NOMO-1 treated with dmso at 0.1 percent for 144 hours (cell line): ENCODE measurements at regions not wholly inside any gene's neighbourhood (a gene's known extent, or its start where the extent isn't known, plus 50 kb on each side); places are given as distances from the start of the nearest gene placed in this dataset.

ENCODE experiments used
- DNase-seq: peaks from one replicate; lab custom pipeline; 2025; ENCODE audit not compliant: unreplicated experiment; lab: John Stamatoyannopoulos, UW

DNA sequence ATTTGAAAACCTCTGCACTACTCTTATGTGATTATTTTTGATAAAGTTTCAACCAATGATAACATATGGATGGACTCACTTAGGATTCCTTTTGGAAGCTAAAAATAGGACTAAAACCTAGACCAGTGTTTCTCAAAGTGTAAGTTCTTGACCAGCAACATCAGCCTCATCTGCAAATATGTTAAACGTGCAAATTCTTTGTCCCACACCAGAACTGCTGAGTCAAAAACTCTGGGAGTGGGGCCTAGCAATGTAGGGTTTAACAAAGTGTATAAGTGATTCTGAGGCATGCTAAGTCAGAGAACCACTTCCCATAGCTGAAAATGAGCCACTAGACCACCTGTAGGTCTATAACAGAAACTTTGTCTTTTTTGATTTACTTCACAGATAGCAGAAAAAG is 1247.2 kb upstream of the PIK3C3 start:
- DNase-seq, result no peak

DNA sequence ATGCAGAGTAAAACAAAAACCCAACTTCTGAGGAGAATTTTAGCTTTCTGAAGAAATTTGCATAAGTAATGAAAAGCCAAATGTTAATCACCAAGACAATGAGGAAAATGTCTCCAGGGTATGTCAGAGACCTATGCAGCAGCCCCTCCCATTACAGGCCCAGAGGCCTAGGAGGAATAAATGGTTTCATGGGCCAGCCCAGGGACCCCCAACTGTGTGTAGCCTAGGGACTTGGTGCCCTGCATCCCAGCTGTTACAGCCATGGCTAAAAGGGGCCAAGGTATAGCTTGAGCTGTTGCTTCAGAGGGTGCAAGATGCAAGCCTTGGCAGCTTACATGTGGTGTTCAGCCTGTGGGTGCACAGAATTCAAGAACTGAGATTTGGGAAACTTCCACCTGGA is 1256.9 kb upstream of the PIK3C3 start:
- no peak for DNase-seq

DNA sequence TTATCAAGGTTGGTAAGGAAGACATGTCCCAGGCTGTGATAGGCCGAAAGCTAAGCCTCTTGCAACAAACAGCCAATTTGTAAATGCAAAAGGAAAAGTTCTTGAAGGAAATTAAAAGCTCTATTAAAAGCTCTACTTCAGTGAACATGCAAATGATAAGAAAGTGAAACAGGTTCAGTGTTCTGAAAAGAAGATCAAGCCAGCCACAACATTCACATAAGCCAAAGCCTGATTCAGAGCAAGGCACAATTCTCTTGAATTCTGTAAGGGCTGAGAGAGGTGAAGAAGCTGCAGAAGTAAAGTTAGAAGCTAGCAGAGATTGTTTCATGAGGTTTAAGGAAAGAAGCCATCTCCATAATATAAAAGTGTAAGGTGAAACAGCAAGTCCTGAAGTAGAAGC is 1259.5 kb upstream of the PIK3C3 start:
- DNase-seq, result no peak

DNA sequence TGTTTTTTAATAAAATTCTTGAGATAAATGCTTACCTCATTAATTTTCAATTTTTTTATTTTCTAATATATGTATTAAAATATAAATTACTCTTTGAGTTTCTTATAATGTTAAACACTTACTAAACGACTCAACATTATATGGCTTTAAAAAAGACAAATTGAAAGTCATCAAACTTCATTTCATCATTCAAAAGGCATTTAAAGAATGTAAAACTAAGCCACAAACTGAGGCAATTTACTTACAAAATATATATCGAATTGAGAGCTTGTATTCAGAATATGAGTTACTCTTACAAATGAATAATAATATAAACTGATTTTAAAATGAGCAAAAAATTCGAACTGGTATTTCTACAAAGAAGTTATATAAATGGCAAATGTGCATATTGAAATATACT is 1262.2 kb upstream of the PIK3C3 start:
- no peak for DNase-seq

- no peak for DNase-seq
Measured at GRCh38 chr18:40690062-40690461, 1265.0 kb upstream of the PIK3C3 start.

GRCh38 chr18:40687399-40687798 is 1267.6 kb upstream of the PIK3C3 start:
- DNase-seq, result no peak

- no peak for DNase-seq
Measured at GRCh38 chr18:40686836-40687235, 1268.2 kb upstream of the PIK3C3 start.

DNA sequence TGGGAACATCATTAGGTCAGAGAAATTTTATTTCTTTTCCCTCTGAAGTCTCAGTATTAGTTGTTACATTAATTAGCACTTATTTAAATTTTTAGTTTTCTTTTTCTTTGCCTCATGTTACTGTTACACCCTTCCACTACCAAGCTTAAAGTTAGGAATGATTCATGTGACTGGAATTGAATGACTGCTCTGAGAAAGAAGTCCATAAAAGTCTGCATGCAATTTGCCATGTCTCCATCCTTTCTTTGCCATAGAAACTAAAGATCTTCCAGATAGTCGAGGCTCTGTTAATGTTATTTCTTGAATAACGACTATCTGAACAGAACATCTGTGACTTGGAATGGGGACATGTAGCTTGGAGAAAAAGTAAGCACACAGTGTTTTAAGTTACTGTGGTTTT is 1269.8 kb upstream of the PIK3C3 start:
- no peak for DNase-seq

DNA sequence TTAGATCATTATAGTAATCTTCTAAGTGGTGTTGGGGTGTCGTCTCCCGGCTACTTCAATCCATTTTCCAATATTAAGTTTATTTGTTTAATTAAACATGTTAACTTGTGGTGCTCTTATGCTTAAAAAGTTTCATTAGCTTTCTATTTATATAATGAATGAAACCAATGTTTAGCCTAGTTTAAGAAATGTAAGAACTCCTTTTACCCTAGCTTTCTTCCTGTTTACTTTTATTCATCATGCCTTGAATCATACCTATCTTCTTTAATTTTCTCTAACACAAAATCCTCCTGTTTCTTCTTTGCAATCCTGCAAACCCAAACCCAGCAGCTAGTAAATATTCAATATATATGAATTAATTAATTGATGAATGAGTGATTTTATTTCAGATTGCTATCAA is 1276.7 kb upstream of the PIK3C3 start:
- no peak for DNase-seq

GRCh38 chr18:40676668-40677067 is 1278.4 kb upstream of the PIK3C3 start:
- no peak for DNase-seq

DNA sequence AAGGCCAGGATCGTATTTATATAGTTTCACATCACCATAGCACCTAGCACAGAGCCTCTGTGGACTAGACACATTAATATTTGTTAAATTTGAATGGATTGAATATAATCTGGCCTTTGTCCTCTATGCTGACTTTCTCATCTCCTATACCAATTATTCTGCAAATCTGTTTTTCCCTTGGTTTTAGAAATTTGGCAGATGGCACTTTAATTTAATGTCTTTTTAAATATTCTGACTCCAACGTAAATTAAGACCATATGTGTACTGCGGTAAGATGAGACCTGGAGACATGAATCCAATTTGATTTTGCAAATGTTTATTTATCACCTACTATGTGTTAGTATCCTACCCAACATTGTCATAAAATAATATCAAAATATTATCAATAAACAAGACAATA is 1281.9 kb upstream of the PIK3C3 start:
- DNase-seq, result no peak

GRCh38 chr18:40672590-40672989 is 1282.4 kb upstream of the PIK3C3 start:
- no peak for DNase-seq

DNA sequence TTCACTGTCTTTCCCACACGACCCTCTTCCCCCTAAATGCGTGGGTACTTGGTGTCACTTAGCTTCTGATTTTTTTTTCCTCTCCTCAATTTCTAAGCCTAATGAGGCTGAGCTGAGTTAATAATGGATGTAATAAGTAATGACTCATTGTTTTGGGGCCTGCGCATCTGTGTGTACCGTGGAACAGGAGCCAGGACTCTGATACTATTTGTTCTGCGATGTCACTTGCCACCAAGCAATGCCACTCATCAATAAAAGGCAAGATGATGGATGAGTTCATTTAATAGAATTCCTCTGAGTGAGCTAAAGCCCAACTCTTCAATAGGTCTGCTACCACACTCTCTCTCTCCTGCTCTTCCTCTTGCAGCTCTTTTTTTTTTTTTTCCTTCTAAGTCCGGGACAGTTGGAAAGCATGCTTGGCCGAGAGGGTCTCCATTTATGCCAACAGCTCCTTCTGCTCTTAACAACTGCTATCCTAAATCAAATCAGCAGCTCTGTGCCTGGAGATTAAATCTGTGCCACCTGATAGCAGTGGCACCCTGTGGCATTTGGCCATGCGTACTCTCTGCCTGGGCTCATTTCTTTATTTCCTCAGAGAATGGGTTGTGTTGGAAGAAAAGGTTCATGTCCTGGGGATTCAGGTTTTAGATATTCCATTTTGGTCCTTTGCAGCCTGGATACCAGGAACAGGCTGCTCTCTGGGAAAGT is 1284.2 kb upstream of the PIK3C3 start:
- DNase-seq, result no peak

GRCh38 chr18:40662898-40663437 is 1292.1 kb upstream of the PIK3C3 start:
- DNase-seq, result no peak

GRCh38 chr18:40653682-40654081 is 1301.4 kb upstream of the PIK3C3 start:
- no peak for DNase-seq

- no peak for DNase-seq
Measured at GRCh38 chr18:40652321-40652720, 1302.7 kb upstream of the PIK3C3 start.

- no peak for DNase-seq
Measured at GRCh38 chr18:40651163-40651562, 1303.9 kb upstream of the PIK3C3 start.

- DNase-seq, result no peak
Measured at GRCh38 chr18:40642692-40643229, 1312.3 kb upstream of the PIK3C3 start.

DNA sequence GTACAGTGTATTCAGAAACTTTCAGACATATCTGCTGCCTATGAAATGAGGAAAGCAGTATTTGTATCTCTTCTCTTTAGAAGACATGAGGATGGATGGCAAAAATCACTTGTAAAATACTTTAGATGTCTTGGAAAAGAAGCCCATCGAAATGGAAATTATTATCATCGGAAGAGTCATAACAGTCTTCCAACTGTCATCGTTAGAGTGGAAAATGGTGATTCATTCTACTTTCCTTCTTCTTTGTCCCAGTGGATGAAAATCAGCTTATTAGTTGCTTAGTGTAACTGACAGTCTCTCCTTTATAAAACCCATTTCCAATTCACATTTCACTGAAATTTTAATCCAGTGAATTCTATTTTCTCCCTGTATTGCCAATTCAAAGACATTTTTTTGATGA is 1323.7 kb upstream of the PIK3C3 start:
- no peak for DNase-seq

- no peak for DNase-seq
Measured at GRCh38 chr18:40630496-40630895, 1324.5 kb upstream of the PIK3C3 start.

DNA sequence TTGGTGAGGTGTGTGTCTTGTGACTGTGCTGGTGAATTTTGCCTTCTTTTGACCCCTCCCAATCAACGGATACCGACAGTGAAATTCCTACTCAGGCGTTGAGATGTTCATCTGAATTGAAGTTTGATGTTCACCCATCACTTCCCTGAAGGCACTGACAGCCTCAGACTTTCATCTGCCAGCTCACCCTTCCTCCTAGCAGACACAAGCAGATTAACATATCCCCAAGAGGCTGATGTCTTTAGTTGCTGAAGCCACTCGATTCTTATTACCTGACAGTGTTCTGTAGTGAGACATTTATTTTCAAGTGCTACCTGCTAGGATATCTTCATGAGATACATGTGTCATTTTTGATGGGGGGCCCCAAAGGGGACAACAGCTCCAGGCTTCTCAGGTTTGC is 1330.1 kb upstream of the PIK3C3 start:
- no peak for DNase-seq

GRCh38 chr18:40613721-40614120 is 1341.3 kb upstream of the PIK3C3 start:
- no peak for DNase-seq

GRCh38 chr18:40612356-40612755 is 1342.7 kb upstream of the PIK3C3 start:
- no peak for DNase-seq
